CD4-positive, alpha-beta T cell treated with Interleukin-15 for 1 hour (primary cell): ENCODE measurements at regions not wholly inside any gene's neighbourhood (a gene's known extent, or its start where the extent isn't known, plus 50 kb on each side); places are given as distances from the start of the nearest gene placed in this dataset.

Experiments used
- DNase-seq: peaks from one replicate; pipeline ENCODE4 v3.0.0-alpha.2; 2020

DNA sequence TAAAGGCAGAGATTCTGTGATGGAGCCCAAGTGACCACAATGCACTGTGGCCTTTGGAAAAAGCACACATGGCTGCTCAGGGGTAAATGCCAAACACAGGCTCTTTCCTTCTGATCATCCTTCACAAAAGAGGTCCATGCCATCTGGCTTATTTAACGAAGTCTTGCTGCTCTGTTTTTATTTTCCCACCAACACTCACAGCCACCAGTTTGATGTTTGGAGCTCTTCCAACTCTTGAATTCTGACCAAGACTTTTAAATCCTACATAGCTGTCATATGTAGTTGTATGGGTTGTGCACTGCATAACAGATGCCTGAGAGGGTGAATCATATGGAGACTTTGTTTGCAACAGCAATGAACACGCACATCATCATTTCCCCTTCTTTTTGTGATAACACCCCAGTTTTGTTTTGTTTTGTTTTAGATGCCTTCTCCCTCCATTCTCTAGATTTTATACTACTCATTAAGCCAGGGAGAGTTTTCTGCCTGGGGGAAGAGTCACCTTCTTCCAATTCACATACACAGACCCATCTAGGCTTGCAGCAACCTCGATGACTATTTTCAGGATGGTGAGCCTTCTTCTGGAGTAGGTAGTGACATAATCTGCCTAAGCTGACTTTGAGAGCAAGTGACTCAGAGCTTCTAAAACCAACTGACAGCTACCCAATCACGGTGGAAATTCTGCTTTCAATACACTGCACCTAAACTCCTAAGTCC, 145.2 kb upstream of the WSCD2 start:
- no peak for DNase-seq

DNA sequence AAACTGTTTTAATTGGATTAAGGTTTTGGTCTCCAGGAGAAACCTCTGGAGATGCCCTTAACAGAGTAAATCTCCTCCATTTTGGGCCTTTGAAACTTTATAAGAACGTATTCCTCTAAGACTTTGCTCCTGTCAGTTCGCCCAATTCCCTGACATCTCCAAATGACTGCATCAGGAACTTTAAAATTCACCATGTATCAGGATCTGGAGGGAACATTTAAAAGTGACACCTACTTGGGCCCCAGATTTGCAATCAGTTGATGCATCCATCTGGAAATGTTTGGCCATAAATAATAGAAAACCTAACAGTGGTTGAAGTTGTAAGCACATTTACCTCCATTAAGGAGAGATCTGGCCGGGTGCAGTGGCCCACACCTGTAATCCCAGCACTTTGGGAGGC, 144.1 kb upstream of the WSCD2 start:
- DNase-seq = no peak

DNA sequence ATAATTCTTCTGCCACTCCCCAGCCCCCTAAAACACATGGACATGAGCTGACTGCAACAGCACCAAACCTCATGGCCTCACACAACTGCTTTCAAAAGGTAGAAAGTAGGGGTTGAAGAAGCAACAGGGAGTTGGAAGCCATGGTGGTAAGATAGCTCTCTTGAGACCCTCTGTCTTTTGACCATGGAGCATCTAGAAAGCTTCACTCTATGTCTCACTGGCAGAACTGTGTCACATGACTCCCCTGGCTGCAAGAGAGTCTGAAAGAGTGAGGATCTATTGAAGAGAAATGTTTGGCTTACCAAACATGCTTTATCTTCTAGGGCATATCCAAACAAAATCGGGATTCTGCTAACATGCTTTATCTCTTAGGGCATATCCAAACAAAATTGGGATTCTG, 142.9 kb upstream of the WSCD2 start:
- no peak for DNase-seq

DNA sequence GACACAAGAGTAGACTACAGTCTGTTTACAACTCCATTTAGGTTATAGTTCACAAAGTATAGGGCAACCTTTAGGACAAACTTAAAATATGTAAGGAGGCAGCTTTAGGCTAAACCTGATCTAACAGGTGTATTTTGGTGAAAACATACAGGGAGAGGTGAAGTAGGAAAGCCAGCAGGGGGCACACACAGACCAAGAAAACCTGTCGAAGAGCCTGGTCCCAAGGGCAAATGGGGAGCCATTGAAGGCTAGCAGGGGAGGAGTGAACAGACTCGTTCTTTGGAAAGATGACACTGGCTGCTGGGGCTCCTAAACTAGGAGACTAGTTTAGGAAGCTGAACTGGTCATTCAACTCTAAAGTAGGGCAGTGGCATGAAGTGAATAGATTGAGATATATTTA, 138.8 kb upstream of the WSCD2 start:
- DNase-seq = peak; percentile 18

DNA sequence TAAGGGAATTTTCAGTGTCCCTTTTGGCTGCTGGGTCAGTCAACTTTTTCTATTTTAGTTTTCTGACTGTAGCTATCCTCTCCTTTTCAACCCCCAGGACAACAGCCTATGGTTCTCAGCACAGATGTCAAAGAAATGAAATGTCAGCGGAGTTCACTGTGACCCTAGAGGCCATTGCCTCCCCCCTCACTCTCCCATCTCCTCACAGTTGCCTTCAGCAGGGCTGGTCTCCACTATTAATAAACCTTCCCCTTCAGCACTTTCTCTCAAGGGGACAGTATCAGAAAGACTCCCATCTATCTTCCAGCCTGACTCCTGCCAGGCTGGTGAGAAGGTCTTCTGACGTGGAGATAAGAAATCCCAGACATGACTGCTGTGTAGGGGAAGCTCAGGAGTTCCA, 137.1 kb upstream of the WSCD2 start:
- no peak for DNase-seq

DNA sequence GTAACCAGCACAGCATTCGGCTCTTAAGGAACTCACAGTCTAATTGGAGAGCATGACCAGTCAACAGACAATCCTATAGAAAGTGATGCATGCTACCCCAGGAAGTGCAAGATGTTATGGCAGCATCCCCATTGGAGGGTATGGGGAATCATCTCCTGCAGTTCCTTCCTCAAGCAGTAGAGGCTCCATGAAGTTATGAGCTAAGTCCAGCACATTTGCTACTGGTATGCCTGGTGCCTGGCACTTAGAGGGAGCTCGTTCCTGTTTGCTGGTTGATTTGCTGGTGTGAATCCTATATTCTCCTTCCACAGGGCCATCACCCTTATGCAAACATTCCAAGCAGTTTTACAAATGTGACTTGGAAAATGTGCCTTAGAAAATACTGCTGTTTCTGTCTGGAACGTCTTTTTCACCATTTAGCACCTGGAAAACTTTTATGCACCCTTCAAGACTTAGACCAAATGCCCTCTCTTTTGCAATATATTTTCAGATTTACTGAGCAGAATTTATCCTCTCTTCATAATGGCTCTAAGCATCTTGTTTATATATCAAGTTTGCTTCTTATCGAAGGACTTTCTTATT, 136.1 kb upstream of the WSCD2 start:
- DNase-seq = no peak

DNA sequence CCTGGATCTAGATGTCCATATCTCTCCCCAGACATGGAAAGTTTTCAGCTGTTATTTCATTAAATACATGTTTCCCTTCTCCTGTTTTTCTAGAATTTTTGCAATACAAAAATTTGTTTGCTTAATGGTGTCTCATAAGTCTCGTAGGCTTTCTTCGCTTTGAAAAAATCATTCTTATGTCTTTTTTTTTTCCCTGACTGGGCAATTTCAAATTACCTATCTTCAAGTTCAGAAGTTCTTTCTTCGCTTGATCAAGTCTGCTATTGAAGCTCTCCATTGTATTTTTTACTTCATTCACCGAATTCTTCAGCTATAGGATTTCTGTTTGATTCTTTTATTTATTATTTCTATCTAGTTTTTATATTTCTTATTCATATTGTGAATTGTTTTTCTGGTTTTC, 130.2 kb upstream of the WSCD2 start:
- no peak for DNase-seq

DNA sequence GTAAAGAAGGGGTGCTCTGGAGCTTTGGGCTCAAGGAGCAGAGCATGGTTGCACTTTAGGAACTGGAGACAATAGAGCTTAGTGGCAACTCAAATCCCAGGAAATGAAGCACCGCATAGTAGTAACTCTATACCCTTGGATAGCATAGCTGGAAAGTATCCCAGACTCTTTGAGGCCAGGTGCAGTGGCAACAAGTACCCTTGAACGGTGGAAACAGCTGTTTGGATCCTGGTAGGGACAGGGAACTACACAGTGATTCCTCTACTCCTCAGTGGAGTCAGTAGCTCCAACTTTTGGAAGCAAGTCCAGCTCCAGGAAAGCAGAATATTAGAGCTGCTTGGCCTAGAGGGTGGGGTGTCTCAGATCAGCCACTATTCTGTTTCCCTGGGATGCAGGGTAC, 129.0 kb upstream of the WSCD2 start:
- DNase-seq = no peak

DNA sequence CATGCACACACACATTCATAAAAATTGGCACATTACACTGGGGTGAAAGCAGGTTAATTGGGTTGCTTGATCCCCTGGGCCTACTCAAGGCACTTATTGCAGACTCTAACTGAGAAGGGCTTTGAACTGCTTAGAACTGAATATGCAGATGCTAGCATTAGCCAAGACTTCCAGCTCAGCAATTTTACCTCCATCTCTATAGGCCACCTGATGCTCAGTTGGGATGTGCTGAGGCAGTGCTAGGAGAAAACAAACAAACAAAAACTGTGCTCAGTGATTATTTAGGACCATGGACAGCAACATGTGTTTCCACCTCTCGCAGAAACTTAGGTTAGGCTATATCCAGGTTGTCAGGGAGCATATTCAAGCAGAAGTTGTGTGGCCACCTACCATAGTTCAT, 124.8 kb upstream of the WSCD2 start:
- no peak for DNase-seq

DNA sequence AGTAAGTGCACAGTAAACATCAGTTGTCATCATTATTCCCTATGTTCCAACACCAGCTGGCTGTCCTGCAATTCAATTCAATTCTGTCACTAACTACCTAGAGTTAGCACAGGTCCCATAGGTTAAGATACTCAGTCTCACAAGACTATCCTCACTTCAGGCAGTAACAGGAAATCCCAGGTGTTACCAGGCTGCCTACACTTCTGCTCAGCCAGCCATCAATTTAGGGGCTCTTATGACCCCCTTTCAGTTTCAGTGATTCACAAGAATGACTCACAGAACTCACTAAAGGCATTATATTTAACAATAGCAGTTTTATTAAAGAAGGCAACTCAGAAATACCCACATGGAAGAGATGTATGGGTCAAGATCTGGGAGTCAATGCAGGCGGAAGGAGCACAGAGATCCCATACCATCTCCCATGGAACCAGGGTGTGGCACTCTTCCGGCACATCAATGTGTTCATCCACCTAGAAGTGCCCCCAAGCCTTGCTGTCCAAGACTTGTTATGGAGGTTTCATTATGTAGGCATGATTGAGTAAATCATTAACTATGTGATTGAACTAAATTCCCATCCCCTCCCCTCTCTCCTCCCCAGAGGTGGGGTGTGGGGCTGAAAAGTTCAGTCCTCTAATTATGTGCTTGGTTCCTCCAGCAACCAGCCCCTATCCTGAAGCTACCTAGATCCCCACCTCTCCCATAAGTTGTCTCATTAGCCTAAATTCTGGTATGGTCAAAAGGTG, 120.8 kb upstream of the WSCD2 start:
- DNase-seq = no peak

DNA sequence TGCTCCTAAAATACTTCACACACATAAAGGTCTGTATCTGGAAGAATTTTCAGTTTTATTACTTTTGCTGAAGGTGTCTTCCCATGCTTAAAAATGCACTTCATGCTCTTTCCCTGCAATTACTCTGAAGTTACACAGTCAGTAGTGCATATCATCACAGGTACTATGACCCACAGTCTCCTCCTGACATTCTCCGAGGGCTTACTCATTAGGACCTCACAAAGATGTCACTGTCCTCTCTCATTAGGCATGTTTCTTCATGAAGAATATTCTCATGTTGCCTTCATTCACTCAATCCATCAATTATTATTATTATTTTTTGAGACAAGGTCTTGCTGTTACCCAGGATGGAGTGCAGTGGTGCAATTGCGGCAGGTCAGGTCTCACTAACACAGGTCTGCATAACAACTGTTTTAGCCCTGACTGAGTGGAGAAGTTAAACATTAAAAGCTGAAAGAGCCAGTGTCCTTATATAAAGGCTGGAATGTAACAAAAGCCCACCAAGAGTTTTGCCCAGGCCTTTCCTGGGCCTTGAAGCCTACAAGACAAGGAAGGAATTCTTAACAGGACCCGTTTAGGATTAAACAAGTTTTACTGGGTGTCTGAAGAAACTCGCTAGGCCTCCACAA, 119.5 kb upstream of the WSCD2 start:
- no peak for DNase-seq

DNA sequence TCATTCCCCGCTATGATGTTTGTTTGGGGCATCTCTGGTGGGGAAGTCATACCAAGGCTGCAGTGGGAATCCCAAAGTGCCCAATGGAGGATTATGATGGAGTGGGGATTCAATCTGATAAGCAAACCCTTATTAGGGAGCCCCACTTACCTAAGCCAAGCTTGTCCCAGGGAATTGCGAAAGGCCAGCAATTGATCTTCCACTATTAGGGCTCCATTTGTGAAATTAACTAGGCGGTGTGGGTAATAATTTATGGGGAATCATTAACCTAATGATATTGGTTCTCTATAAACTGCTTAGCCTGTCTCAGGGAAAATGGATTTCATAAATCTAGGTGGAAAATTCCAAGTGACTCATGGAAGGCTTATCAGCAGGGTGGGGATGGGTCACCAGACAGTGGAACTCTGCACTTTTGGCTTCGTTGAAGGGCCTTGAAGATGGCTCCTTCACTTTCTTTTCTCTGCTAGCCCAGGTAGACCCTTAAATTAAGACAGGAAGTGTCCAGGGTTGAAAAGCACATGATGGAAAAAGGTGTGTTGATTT, 113.0 kb upstream of the WSCD2 start:
- no peak for DNase-seq

DNA sequence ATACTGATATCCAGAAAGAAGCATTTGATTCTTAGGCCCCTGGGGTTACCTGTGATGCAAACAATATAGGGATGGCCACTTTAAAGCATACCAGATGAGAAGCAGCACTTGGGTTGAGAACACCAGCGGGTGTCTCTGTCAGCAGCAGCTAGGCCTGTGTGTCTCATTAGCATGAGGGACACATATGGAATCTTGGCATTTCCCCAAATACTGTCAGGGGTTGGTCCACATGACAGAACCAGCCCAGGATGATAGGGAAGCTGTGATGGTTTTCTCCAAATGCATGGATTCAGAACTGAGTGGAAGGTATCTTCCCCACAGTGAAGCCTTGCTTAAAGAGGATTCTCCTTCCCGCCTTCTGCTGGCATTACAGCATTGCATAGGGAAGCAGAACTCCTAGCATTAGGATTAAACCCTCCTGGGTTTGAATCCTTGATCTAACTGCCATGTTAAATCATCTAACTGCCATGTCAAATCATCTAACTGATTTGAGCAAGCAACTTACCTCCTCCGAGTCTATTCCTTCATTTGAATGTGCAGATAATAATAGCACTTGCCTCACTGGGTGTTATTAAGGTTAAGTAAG, 111.5 kb upstream of the WSCD2 start:
- DNase-seq = no peak

DNA sequence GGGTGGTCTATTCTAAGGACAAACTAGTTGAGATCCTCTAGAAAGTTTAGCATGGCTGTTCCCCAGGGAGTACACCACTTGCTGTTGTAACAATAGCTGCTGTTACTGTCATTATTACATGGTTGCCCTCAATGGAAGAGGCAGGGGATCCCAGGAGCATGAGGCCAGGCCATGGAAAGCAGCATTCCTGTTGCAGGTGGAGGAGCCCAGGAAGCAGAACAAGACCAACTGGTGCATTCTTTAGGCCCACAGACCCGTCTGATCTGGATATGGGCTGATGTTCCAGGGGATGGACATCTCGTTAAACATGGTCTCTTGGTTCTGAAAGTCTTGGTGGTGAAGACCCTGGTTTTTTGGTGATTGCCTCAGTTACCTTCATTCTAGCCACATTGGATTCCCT, 109.2 kb upstream of the WSCD2 start:
- no peak for DNase-seq

DNA sequence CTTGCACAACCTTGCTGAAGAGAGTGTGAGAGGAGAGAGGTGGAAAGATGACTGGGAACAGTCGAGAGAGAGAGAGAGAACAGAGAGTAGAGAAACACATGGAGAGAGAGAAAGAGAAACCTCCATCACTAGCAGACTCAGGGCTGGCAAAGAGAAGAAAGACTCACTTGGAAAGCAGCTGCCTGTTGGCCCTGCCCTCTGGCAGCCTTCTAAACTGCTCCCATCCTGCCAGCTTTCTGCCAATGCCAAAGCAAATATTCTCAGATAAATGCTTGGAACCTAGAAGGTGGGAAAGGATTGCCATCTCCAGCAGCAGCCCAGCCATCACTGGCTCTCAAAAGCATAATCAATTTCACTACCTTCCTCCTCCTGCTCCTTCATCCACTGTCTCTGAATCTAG, 107.9 kb upstream of the WSCD2 start:
- no peak for DNase-seq

DNA sequence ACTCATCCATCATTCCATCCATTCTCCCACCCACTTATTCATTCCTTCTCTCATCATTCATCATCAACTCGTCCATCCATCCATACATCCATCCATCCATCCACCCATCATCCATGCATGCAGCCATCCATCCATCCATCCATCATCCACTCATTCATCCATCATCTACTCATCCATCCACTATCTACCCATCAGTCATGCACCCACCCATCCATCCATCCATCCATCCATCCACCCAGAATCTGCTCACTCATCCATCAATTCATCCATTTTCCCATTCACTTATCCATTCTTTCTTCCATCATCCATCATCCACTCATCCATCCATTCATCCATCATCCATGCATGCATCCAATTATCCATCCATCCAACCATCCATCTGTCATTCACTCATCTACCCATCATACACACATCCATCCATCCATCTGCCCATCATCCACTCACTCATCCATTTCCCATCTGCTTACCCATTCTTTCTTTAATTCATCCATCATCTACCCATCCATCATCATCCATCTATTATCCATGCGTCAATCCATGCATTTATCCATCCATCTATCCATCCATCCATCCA, 107.1 kb upstream of the WSCD2 start:
- no peak for DNase-seq

DNA sequence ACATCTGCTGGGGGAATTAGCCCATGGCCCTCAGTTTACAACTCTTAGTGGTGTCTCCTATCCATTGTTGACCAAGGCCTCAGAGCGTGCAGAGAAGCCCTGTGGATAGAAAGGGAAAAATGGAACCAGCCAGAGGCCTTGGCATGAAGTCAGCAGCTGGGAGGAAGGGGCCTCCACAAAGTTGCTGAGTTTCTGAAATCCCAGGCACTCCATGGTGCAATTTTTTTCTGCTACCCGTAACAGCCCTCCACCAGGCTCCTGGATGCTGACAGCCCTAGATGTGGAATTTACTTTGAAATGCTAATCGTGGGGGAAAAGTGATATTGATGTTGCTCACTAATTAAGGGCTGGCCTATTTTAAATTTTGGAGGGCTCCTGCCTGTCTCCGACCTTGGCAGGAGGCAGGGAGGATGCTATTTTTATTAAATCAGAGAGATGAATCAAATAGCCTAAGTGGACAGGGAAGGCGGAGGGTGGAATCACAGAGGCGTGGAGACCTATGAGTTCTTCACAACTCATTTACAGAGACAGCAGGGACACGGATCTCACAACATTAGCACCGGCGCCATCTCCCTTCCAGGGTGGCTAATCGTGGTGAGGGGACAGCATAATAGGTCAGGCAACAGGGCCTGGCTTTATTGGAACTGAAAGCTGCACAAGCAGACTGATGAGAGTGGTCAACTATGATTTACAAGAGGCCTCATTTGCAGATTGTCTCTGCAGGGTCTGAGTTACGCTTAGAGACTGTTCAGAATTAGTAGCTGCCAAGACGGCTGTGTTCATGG, 99.8 kb upstream of the WSCD2 start:
- no peak for DNase-seq

DNA sequence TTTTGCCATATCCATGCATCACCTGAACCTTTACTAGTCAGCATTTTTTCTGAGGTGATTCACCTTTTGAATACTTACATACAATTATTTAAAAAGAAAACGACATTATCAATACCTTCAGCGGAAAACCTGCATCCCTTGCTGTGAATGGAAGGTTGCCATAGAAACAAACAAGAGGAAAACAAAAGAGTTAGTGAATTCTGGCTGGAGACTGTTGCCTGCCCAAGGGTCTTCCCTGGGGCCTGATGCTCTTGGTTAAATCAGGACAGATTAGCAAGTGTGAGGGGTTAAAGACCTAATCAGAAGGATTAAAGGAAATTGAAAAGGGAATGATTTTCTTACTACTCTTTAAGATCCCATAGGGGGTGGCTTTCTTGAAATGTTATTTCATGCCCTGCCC, 96.0 kb upstream of the WSCD2 start:
- DNase-seq = no peak

DNA sequence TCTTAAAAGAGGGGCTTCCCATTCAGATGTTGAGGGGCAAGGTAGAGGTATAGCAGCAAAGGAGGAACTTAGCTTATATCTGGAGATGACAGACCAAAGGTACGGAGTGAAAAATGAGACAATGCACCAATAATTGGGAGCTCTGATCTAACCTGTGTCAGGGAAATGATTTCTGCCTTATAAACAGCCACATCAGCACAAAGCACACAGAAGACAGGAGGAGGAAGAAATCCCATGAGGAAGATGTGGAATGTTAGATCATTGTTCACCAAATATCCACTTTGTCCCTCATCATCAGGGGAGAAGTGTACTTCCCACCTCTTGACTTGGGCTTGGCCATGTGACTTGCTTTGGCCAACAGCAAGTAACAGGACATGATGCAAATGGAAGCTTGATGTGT, 93.7 kb upstream of the WSCD2 start:
- no peak for DNase-seq

DNA sequence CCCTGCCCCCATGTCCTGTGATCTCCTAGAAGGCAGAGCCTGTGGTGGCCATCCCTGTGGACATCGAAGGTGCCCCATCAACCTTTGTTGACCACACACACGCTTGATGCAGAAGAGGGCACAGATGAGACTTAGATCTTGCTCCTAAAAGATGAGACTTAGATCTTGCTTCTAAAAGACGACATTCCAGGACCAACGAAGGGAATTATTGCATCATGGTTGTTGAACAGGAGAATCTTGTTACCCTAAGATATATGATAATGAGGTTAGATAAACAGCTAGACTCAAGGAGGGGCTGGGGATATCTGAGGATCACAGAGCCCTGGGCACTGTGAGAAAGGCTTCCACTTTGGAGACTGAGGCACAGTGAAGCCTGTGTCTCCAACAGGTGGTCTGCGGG, 91.1 kb upstream of the WSCD2 start:
- DNase-seq = no peak

DNA sequence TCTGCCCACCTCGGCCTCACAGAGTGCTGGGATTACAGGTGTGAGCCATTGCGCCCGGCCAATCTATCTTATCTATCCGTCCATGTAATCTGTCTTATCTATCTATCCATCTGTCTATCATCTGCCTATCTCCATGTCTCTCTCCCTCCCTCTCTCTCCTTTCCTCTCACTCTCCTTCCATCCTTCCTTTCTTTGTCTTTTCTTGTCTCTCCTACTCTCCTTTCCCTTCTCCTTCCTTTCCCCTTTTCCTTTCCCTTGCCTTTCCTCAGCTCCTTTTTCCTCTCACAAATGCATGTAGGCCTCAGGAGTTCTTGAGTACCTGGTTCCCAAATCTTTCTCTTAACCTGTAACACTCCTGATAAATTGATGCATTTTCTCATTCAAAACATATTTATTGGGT, 89.3 kb upstream of the WSCD2 start:
- DNase-seq = no peak

DNA sequence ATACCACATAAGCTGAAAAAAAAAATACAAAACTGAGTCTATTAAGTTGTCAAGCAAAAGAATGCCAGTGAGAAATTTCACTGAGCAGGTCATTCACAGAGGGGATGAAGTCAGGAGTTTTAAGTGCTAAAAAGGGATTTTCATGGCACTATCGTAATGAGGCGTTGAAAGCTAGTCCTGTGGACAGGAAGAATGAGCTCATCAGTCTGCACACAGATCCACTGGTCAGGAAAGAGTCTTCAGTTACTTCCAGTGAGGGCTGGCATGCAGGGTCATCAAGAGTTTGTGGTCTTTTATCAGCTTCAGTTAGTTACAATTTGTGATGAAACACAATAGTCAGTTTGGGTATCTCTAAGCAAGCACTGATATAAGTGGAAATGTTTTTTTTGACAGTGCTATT, 88.1 kb upstream of the WSCD2 start:
- DNase-seq = no peak
